NCI-H1092 (cell line): ENCODE measurements at regions not wholly inside any gene's neighbourhood (a gene's known extent, or its start where the extent isn't known, plus 50 kb on each side); places are given as distances from the start of the nearest gene placed in this dataset.
A peak's percentile ranks its signal among the peaks of the same experiment; 100 is the strongest.

Source experiments
- DNase-seq: peaks from one replicate; lab custom pipeline; 2025; lab: John Stamatoyannopoulos, UW

GRCh38 chr7:35501681-35502080 lies 193.3 kb downstream of the HERPUD2 start:
- DNase-seq: no peak

GRCh38 chr7:35499226-35499625 lies 195.7 kb downstream of the HERPUD2 start:
- DNase-seq: no peak

GRCh38 chr7:35498416-35498815 lies 196.5 kb downstream of the HERPUD2 start:
- DNase-seq: no peak

GRCh38 chr7:35495844-35496243 lies 199.1 kb downstream of the HERPUD2 start:
- DNase-seq: no peak

GRCh38 chr7:35495377-35495776 lies 199.6 kb downstream of the HERPUD2 start:
- DNase-seq: no peak

- DNase-seq: no peak
These were observed 200.5 kb downstream of the HERPUD2 start for GRCh38 chr7:35494407-35494806.

GRCh38 chr7:35492451-35493175 lies 202.3 kb downstream of the HERPUD2 start:
- DNase-seq: no peak

- no peak for DNase-seq
These were observed 203.7 kb downstream of the HERPUD2 start for GRCh38 chr7:35491233-35491632.

- DNase-seq: no peak
These were observed 207.1 kb downstream of the HERPUD2 start for GRCh38 chr7:35487841-35488240.

GRCh38 chr7:35487402-35487801 lies 207.5 kb downstream of the HERPUD2 start:
- no peak for DNase-seq

GRCh38 chr7:35485436-35485835 lies 209.5 kb downstream of the HERPUD2 start:
- no peak for DNase-seq

GRCh38 chr7:35483568-35483967 lies 211.4 kb downstream of the HERPUD2 start:
- no peak for DNase-seq

- DNase-seq: no peak
These were observed 212.7 kb downstream of the HERPUD2 start for GRCh38 chr7:35482231-35482630.

- no peak for DNase-seq
These were observed 214.1 kb downstream of the HERPUD2 start for GRCh38 chr7:35480806-35481205.

- no peak for DNase-seq
These were observed 217.3 kb downstream of the HERPUD2 start for GRCh38 chr7:35477609-35478008.

- no peak for DNase-seq
These were observed 220.2 kb upstream of the TBX20 start for GRCh38 chr7:35474100-35474499.

GRCh38 chr7:35468606-35469005 lies 214.7 kb upstream of the TBX20 start:
- no peak for DNase-seq

GRCh38 chr7:35467456-35467978 lies 213.6 kb upstream of the TBX20 start:
- peak; percentile 24 for DNase-seq

GRCh38 chr7:35465791-35466336 lies 212.0 kb upstream of the TBX20 start:
- DNase-seq: peak; percentile 95

- no peak for DNase-seq
These were observed 209.9 kb upstream of the TBX20 start for GRCh38 chr7:35463751-35464150.

- DNase-seq: no peak
These were observed 209.3 kb upstream of the TBX20 start for GRCh38 chr7:35463176-35463700.

GRCh38 chr7:35454575-35455385 lies 200.9 kb upstream of the TBX20 start:
- DNase-seq: no peak
